NCI-H128 (cell line): ENCODE measurements at regions not wholly inside any gene's neighbourhood (a gene's known extent, or its start where the extent isn't known, plus 50 kb on each side); places are given as distances from the start of the nearest gene placed in this dataset.

ENCODE experiments used
- DNase-seq: peaks from one replicate; lab custom pipeline; 2025; ENCODE audit not compliant: unreplicated experiment; lab: John Stamatoyannopoulos, UW

- DNase-seq, result no peak
Observed at GRCh38 chr5:26237489-26237888, 800.9 kb downstream of the CDH9 start.

- no peak for DNase-seq
Observed at GRCh38 chr5:26236936-26237335, 801.5 kb downstream of the CDH9 start.

GRCh38 chr5:26232706-26233105, 805.7 kb downstream of the CDH9 start:
- DNase-seq, result no peak

GRCh38 chr5:26231316-26231715, 807.1 kb downstream of the CDH9 start:
- no peak for DNase-seq

GRCh38 chr5:26229848-26230247, 808.5 kb downstream of the CDH9 start:
- no peak for DNase-seq

GRCh38 chr5:26227245-26227644, 811.1 kb downstream of the CDH9 start:
- DNase-seq, result no peak

- DNase-seq, result no peak
Observed at GRCh38 chr5:26205121-26205520, 833.3 kb downstream of the CDH9 start.

- DNase-seq, result no peak
Observed at GRCh38 chr5:26193626-26194025, 844.8 kb downstream of the CDH9 start.

- no peak for DNase-seq
Observed at GRCh38 chr5:26192486-26192885, 845.9 kb downstream of the CDH9 start.

GRCh38 chr5:26181582-26181981, 856.8 kb downstream of the CDH9 start:
- DNase-seq, result no peak

- DNase-seq, result no peak
Observed at GRCh38 chr5:26148569-26149107, 889.7 kb downstream of the CDH9 start.

GRCh38 chr5:26143259-26143658, 895.1 kb downstream of the CDH9 start:
- no peak for DNase-seq

GRCh38 chr5:26121338-26121737, 917.0 kb downstream of the CDH9 start:
- no peak for DNase-seq

GRCh38 chr5:26104175-26104574, 934.2 kb downstream of the CDH9 start:
- no peak for DNase-seq

GRCh38 chr5:26060212-26060611, 978.2 kb downstream of the CDH9 start:
- DNase-seq, result no peak

GRCh38 chr5:26054594-26054993, 983.8 kb downstream of the CDH9 start:
- DNase-seq, result no peak

- no peak for DNase-seq
Observed at GRCh38 chr5:26034813-26035212, 1003.6 kb downstream of the CDH9 start.

- DNase-seq, result no peak
Observed at GRCh38 chr5:26031481-26031880, 1006.9 kb downstream of the CDH9 start.

- no peak for DNase-seq
Observed at GRCh38 chr5:26026044-26026443, 1012.3 kb downstream of the CDH9 start.

GRCh38 chr5:26024774-26025173, 1013.6 kb downstream of the CDH9 start:
- no peak for DNase-seq

GRCh38 chr5:26023361-26023760, 1015.0 kb downstream of the CDH9 start:
- DNase-seq, result no peak

- DNase-seq, result no peak
Observed at GRCh38 chr5:26014206-26014605, 1024.2 kb downstream of the CDH9 start.

- no peak for DNase-seq
Observed at GRCh38 chr5:26012078-26012477, 1026.3 kb downstream of the CDH9 start.

GRCh38 chr5:26009742-26010141, 1028.6 kb downstream of the CDH9 start:
- no peak for DNase-seq
